ENCODE measurements at regions not wholly inside any gene's neighbourhood (a gene's known extent, or its start where the extent isn't known, plus 50 kb on each side); places are given as distances from the start of the nearest gene placed in this dataset.

GRCh38 chr4:175441256-175441655 lies 370.8 kb downstream of the GPM6A start:
- H3K4me3 ChIP-seq = no peak overlapping the region
- H3K4me1 ChIP-seq (ENCODE audit: low read depth) = no peaks in the 10 kb centered on the region
- DNase-seq (ENCODE audit: low read depth in 1 of 2, low spot score in 1 of 2) = no peak
- no peaks in the 10 kb centered on the region for H3K27me3 ChIP-seq
- H3K9me3 ChIP-seq (ENCODE audit: low read depth) = no peaks in the 10 kb centered on the region
- TF ChIP-seq CTCF (IDR thresholded peaks at IDR 0.05; ENCODE audit: low read depth, low read length) = no peak
- no peaks in the 10 kb centered on the region for H3K36me3 ChIP-seq
- no peak overlapping the region for H3K27ac ChIP-seq

- Histone ChIP-seq H3K4me3 (no peak overlapping the region), H3K36me3 (no peaks in the 10 kb centered on the region), H3K9me3 (ENCODE audit: low read depth) (no peaks in the 10 kb centered on the region), H3K27me3 (no peaks in the 10 kb centered on the region), H3K27ac (no peak overlapping the region), H3K4me1 (ENCODE audit: low read depth) (no peaks in the 10 kb centered on the region)
- DNase-seq (ENCODE audit: low read depth in 1 of 2, low spot score in 1 of 2) = no peak
- no peak for TF ChIP-seq CTCF (IDR thresholded peaks at IDR 0.05; ENCODE audit: low read depth, low read length)
Measured at GRCh38 chr4:175443547-175443946, 368.5 kb downstream of the GPM6A start.

- Histone ChIP-seq H3K4me3 (no peak overlapping the region), H3K27me3 (no peaks in the 10 kb centered on the region), H3K36me3 (no peaks in the 10 kb centered on the region), H3K4me1 (ENCODE audit: low read depth) (no peaks in the 10 kb centered on the region), H3K27ac (no peak overlapping the region), H3K9me3 (ENCODE audit: low read depth) (no peaks in the 10 kb centered on the region)
- TF ChIP-seq CTCF (IDR thresholded peaks at IDR 0.05; ENCODE audit: low read depth, low read length) = no peak
- no peak for DNase-seq (ENCODE audit: low read depth in 1 of 2, low spot score in 1 of 2)
Measured at GRCh38 chr4:175444512-175444911, 367.6 kb downstream of the GPM6A start.

GRCh38 chr4:175447016-175447415 lies 365.0 kb downstream of the GPM6A start:
- Histone ChIP-seq H3K36me3 (no peaks in the 10 kb centered on the region), H3K4me3 (no peak overlapping the region), H3K9me3 (ENCODE audit: low read depth) (no peaks in the 10 kb centered on the region), H3K27me3 (no peaks in the 10 kb centered on the region), H3K4me1 (ENCODE audit: low read depth) (no peaks in the 10 kb centered on the region), H3K27ac (no peak overlapping the region)
- no peak for TF ChIP-seq CTCF (IDR thresholded peaks at IDR 0.05; ENCODE audit: low read depth, low read length)
- DNase-seq (ENCODE audit: low read depth in 1 of 2, low spot score in 1 of 2) = no peak

- Histone ChIP-seq H3K27ac (no peak overlapping the region), H3K36me3 (no peaks in the 10 kb centered on the region), H3K27me3 (no peaks in the 10 kb centered on the region), H3K4me1 (ENCODE audit: low read depth) (no peaks in the 10 kb centered on the region), H3K9me3 (ENCODE audit: low read depth) (no peaks in the 10 kb centered on the region), H3K4me3 (no peak overlapping the region)
- no peak for TF ChIP-seq CTCF (IDR thresholded peaks at IDR 0.05; ENCODE audit: low read depth, low read length)
- no peak for DNase-seq (ENCODE audit: low read depth in 1 of 2, low spot score in 1 of 2)
Measured at GRCh38 chr4:175450446-175450845, 361.6 kb downstream of the GPM6A start.
